HEK293T (cell line): ENCODE measurements at regions not wholly inside any gene's neighbourhood (a gene's known extent, or its start where the extent isn't known, plus 50 kb on each side); places are given as distances from the start of the nearest gene placed in this dataset.

ENCODE experiments used
- CTCF ChIA-PET: fragments of 350-600 bp; formaldehyde crosslinking; extraction: SDS; loops from one replicate; lab custom pipeline; 2021; ENCODE audit warnings: antibody characterized with exemption, inconsistent platforms; lab: Yijun Ruan, JAX
- POLR2A ChIA-PET: fragments of 350-600 bp; formaldehyde crosslinking; extraction: SDS; loops from one replicate; lab custom pipeline; 2020; ENCODE audit warnings: antibody characterized with exemption, inconsistent platforms; lab: Yijun Ruan, JAX
- DNase-seq: peaks from one replicate; pipeline ENCODE4 v3.0.0; 2012; ENCODE audit warnings: mixed read lengths; ENCODE audit errors: extremely low spot score
- ARNT ChIP-seq: fragments of 450-650 bp; IDR thresholded peaks from 2 replicates; pipeline ENCODE4 v1.6.1; 2017; ENCODE audit warnings: mild to moderate bottlenecking
- BHLHE40 ChIP-seq: fragments of 450-650 bp; IDR thresholded peaks from 2 replicates; pipeline ENCODE4 v1.6.1; 2016; ENCODE audit warnings: mild to moderate bottlenecking, moderate library complexity, borderline replicate concordance
- CTBP1 ChIP-seq: fragments of 450-650 bp; IDR thresholded peaks from 2 replicates; pipeline ENCODE4 v1.6.1; 2016; ENCODE audit warnings: borderline replicate concordance
- ELF4 ChIP-seq: fragments of 450-650 bp; IDR thresholded peaks from 2 replicates; pipeline ENCODE4 v1.6.1; 2017; ENCODE audit warnings: antibody characterized with exemption
- FOXA1 ChIP-seq: fragments of 450-650 bp; IDR thresholded peaks from 2 replicates; pipeline ENCODE4 v1.6.1; 2016; ENCODE audit warnings: mild to moderate bottlenecking
- FOXK2 ChIP-seq: fragments of 450-650 bp; IDR thresholded peaks from 2 replicates; pipeline ENCODE4 v1.6.1; 2016; ENCODE audit warnings: mild to moderate bottlenecking
- FOXM1 ChIP-seq: fragments of 450-650 bp; IDR thresholded peaks from 2 replicates; pipeline ENCODE4 v1.6.1; 2017; ENCODE audit warnings: mild to moderate bottlenecking, borderline replicate concordance
- HDGF ChIP-seq: fragments of 450-650 bp; IDR thresholded peaks from 2 replicates; pipeline ENCODE4 v1.6.1; 2017; ENCODE audit warnings: antibody characterized with exemption, borderline replicate concordance
- L3MBTL2 ChIP-seq: fragments of 450-650 bp; conservative IDR thresholded peaks from 2 replicates; pipeline ENCODE4 v1.6.1; 2016; ENCODE audit warnings: mild to moderate bottlenecking
- LEF1 ChIP-seq: fragments of 450-650 bp; IDR thresholded peaks from 2 replicates; pipeline ENCODE4 v1.6.1; 2017; ENCODE audit warnings: mild to moderate bottlenecking, borderline replicate concordance
- NFRKB ChIP-seq: fragments of 450-650 bp; IDR thresholded peaks from 2 replicates; pipeline ENCODE4 v1.6.1; 2016; ENCODE audit warnings: mild to moderate bottlenecking, moderate library complexity
- SP1 ChIP-seq: fragments of 450-650 bp; IDR thresholded peaks from 2 replicates; pipeline ENCODE4 v1.6.1; 2017
- SUZ12 ChIP-seq: fragments of 450-650 bp; IDR thresholded peaks from 2 replicates; pipeline ENCODE4 v1.6.1; 2016; ENCODE audit warnings: mild to moderate bottlenecking
- TARDBP ChIP-seq: fragments of 450-650 bp; IDR thresholded peaks from 2 replicates; pipeline ENCODE4 v1.6.1; 2016
- ZNF384 ChIP-seq: fragments of 450-650 bp; IDR thresholded peaks from 2 replicates; pipeline ENCODE4 v1.6.1; 2016
- TF ChIP-seq, protein P1 (sequence below): fragments of 450-650 bp; IDR thresholded peaks from 2 replicates; pipeline ENCODE4 v1.6.1; 2016

DNA sequence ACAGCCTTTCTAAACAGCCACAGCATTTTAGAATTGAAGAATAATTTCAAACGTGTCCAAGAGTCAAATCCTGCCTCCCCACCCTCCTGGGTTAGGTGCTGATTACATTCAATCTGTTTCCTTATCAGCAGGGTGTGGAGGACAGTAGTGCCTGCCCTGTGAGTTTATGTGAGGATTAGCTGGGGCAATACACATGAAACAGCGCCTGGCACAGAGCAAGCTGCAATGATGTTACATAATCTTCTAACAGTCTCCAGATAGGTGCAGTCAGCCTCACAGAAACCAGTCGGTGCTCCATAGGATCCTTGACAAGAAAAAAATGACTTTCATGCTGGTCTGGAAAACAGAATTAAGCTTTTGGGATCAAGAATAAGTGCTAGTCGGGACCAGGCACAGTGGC lies 91.7 kb upstream of the ITGA6 start:
- no peak for DNase-seq
- POLR2A ChIA-PET, result no interaction called here
- TF ChIP-seq NFRKB, result no peak
- TF ChIP-seq ARNT, result no peak
- TF ChIP-seq L3MBTL2, result no peak
- no peak for TF ChIP-seq HDGF
- no peak for TF ChIP-seq FOXA1
- TF ChIP-seq TARDBP, result no peak
- TF ChIP-seq SP1, result no peak
- TF ChIP-seq, protein P1, sequence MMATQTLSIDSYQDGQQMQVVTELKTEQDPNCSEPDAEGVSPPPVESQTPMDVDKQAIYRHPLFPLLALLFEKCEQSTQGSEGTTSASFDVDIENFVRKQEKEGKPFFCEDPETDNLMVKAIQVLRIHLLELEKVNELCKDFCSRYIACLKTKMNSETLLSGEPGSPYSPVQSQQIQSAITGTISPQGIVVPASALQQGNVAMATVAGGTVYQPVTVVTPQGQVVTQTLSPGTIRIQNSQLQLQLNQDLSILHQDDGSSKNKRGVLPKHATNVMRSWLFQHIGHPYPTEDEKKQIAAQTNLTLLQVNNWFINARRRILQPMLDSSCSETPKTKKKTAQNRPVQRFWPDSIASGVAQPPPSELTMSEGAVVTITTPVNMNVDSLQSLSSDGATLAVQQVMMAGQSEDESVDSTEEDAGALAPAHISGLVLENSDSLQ, result no peak
- TF ChIP-seq SUZ12, result no peak
- TF ChIP-seq FOXK2, result no peak
- TF ChIP-seq FOXM1, result no peak
- TF ChIP-seq CTBP1, result no peak
- TF ChIP-seq ELF4, result no peak
- no peak for TF ChIP-seq BHLHE40
- TF ChIP-seq ZNF384, result no peak
- TF ChIP-seq LEF1, result no peak
- CTCF ChIA-PET, result no interaction called here

DNA sequence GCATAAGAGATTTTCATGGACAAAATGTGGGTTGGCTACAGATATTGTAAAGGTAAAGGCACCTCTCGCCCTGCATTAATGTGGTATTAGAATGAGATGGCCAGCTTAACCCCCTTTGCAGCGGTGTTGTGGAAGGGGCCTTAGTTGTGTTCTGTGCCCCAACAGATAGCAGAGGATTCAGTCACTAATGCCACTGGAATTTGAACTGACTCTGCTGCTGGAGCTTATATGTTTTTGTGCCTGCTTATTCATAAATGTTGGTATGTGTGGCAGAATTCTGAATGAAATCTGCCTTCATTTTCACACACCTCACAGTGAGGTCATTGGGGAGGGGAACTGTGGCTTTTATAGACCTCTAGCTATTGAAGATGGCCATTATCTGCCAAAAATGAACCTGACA lies 90.7 kb upstream of the ITGA6 start:
- ChIA-PET CTCF (no interaction called here), POLR2A (no interaction called here)
- TF ChIP-seq ZNF384 (no peak), TARDBP (no peak), ELF4 (no peak), BHLHE40 (no peak), ARNT (no peak), FOXK2 (no peak), SP1 (no peak), NFRKB (no peak), FOXA1 (no peak), LEF1 (no peak), HDGF (no peak), SUZ12 (no peak), FOXM1 (no peak), CTBP1 (no peak), L3MBTL2 (no peak)
- TF ChIP-seq, protein P1, result no peak
- no peak for DNase-seq

DNA sequence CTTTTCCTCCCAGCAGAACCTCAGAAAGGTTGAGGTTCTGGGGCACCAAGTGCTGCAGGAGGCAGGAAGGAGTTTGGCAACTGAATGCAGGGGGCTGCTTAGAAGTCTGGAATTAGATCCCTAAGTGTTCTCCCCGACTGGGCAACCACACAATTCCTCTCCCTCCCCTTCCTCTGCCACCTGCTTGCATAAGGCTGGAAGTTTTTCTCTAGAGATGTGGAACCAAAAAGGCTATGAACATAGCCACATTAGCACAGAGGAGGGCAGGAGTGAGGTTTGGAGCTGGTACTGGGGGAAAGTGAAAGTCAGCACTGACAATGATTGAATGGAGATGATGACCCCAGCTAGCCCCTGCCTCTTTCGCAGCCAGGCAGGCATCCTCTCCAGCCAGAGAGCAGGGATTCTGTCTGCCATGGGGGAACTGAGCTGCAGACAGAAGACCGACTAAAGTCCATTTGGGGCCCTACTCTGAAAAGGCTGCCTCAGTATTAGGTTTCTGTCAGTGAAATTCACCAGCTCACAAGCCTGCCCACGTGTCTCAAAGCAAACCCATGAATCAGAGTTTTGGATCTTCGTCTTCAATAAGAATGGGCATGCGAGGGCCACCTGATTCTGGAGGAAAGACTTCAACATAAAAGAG lies 87.9 kb upstream of the ITGA6 start:
- POLR2A ChIA-PET, result no interaction called here
- CTCF ChIA-PET, result no interaction called here

DNA sequence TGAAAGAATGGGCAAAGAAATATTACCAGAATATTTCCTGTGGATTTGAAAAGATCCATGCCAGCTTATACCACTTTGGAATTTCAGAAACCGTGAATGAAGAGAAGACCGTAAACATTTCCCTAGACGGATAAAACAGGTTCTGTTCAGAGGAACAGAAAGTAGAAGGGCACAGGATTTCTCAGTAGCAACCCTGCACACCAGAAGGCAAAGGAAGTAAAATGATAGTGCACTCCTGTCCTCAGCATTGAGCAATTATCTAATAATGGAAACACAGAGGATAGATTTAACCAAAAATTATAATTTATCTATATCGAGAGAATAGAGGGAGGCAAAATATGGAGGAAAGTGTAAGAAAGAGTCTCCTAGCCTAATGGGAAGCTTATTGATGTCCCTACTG lies 87.0 kb upstream of the ITGA6 start:
- ChIA-PET CTCF (no interaction called here), POLR2A (no interaction called here)
- DNase-seq, result no peak
- TF ChIP-seq L3MBTL2 (no peak), ZNF384 (no peak), ARNT (no peak), ELF4 (no peak), HDGF (no peak), TARDBP (no peak), LEF1 (no peak), BHLHE40 (no peak), CTBP1 (no peak), FOXM1 (no peak), FOXA1 (no peak), FOXK2 (no peak), SP1 (no peak), SUZ12 (no peak), NFRKB (no peak)
- TF ChIP-seq, protein P1, result no peak

More for the DNA sequence above, 87.9 kb upstream of the ITGA6 start:
- TF ChIP-seq HDGF (no peak), FOXK2 (no peak), L3MBTL2 (no peak), ARNT (no peak), LEF1 (no peak), BHLHE40 (no peak)
- DNase-seq, result no peak

DNA sequence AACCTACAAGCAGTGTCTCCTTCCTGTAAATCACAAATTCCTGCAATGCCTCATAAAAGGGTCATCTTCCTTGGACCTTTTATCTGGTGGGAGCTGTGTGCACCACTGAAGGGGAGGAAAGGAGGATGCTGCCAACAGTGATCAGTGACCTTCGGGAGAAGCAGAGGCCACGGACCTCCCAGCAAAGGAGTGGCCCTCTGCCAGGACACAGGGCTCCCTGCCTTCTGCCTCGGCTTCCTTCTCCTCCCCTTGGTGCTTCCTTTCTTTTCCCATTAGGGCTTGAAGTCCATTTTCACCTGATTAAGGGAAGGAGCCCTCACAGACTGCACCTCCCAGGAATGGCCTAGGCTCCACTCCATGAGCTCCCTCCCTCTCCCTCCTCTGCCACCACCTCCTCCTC lies 85.3 kb upstream of the ITGA6 start:
- no peak for DNase-seq
- CTCF ChIA-PET, result interaction anchor here (0.7 kb wide), 1 partner anchor 120 kb away, joined by 3 read pairs; no protein-coding TSS in a partner anchor
- TF ChIP-seq BHLHE40, result no peak
- no peak for TF ChIP-seq NFRKB
- POLR2A ChIA-PET, result no interaction called here

DNA sequence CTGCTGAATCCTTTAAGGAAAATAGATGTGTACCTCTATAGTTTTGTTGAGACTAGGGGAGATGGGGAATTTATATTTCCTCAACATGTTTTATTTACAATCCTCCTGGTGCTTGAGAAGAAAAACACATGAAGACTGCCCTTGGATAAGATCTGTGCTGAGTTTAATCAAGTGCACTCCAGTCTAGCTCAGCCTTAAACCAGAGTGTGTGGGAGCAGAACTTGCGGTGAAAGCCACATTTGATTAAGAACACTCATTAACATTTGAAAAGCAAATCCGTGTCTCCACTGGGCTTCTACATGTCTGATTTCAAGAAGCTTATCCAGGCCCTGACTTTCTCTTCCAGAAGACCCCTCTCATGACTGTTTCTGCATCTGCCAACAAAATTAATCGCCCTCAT lies 84.8 kb upstream of the ITGA6 start:
- TF ChIP-seq FOXA1 (no peak), ELF4 (no peak), LEF1 (no peak), FOXK2 (no peak), TARDBP (no peak), NFRKB (no peak), BHLHE40 (no peak), L3MBTL2 (no peak), ZNF384 (no peak), SUZ12 (no peak), CTBP1 (no peak), ARNT (no peak), FOXM1 (no peak), SP1 (no peak), HDGF (no peak)
- TF ChIP-seq, protein P1, result no peak
- ChIA-PET CTCF (interaction anchor here (0.7 kb wide), 1 partner anchor 119 kb away, joined by 3 read pairs; no protein-coding TSS in a partner anchor), POLR2A (no interaction called here)
- no peak for DNase-seq
